SK-N-MC (cell line): ENCODE measurements at regions not wholly inside any gene's neighbourhood (a gene's known extent, or its start where the extent isn't known, plus 50 kb on each side); places are given as distances from the start of the nearest gene placed in this dataset.

Source experiments
- EZH2 ChIP-seq: fragments of 200-600 bp; sonication (generic); IDR thresholded peaks from one replicate; pipeline ENCODE4 v1.6.1; 2017; ENCODE audit warnings: antibody characterized with exemption
- POLR2AphosphoS5 ChIP-seq: IDR thresholded peaks from 2 replicates; pipeline ENCODE4 v1.6.1; 2012; ENCODE audit warnings: mild to moderate bottlenecking, low read depth, low read length, borderline replicate concordance

DNA sequence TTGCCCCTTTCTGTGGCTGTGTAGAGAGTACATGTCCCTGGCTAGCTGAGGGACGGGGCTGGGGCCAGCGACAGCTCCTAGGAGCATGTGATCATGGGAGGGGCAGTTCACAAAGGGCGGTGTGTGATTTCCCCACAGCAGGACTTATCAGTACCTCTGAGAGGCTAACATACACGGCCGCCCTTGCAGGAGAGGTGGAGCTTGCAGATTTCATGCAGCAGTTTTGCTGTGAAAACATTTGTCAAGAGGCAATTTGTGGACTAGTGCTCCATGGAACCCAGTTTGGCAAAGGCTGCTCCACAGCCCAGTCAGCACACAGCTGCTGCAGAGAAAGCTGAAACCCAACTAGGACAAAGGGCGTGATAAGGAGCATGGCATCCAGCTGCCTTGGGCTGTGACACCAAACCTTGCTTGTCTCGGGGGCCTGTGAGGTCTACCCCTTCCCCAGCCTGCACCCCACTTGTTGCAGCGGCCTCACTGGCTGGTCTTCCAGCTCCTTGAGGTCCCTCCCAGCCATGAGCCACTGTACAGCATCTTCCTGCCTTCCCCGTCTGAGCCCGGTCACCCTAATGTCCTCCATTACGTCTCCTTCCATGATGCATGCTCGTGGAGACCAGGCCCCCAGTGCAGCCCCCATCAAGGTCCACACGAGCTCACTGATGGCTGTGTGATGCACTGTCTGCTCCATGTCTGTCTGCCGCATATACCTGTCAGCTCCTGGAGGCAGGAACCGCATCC is 121.4 kb upstream of the HDAC4 start:
- TF ChIP-seq POLR2AphosphoS5 (no peak), EZH2 (no peak)
